Astrocyte (in vitro differentiated cells and primary cell): ENCODE measurements at regions not wholly inside any gene's neighbourhood (a gene's known extent, or its start where the extent isn't known, plus 50 kb on each side); places are given as distances from the start of the nearest gene placed in this dataset.

Experiments used
- CTCF ChIP-seq: IDR thresholded peaks from 2 replicates; pipeline ENCODE4 v1.5.1; 2011; ENCODE audit warnings: low read depth, mild to moderate bottlenecking, inconsistent platforms, low read length, moderate library complexity; ENCODE audit not compliant: insufficient read depth
- EZH2 ChIP-seq: IDR thresholded peaks from 2 replicates; pipeline ENCODE4 v1.6.1; 2012; ENCODE audit warnings: mild to moderate bottlenecking, low read length, inconsistent platforms; ENCODE audit not compliant: insufficient read depth

- TF ChIP-seq CTCF, result no peak
- no peak for TF ChIP-seq EZH2
Observed at GRCh38 chr11:92411431-92411830, 186.8 kb downstream of the FAT3 start.
